HG03097 (cell line): ENCODE measurements at regions not wholly inside any gene's neighbourhood (a gene's known extent, or its start where the extent isn't known, plus 50 kb on each side); places are given as distances from the start of the nearest gene placed in this dataset.
A peak's percentile ranks its signal among the peaks of the same experiment; 100 is the strongest.
"Not testable (repeated sequence)": the region's sequence is repeated elsewhere in the genome, so short reads cannot be mapped to it uniquely, and the experiment has no call there.

ENCODE experiments used
- ATAC-seq: cut with Tn5 transposase; IDR thresholded peaks from one replicate; pipeline ENCODE4 v1.9.1; 2021; ENCODE audit not compliant: unreplicated experiment, low FRiP score

DNA sequence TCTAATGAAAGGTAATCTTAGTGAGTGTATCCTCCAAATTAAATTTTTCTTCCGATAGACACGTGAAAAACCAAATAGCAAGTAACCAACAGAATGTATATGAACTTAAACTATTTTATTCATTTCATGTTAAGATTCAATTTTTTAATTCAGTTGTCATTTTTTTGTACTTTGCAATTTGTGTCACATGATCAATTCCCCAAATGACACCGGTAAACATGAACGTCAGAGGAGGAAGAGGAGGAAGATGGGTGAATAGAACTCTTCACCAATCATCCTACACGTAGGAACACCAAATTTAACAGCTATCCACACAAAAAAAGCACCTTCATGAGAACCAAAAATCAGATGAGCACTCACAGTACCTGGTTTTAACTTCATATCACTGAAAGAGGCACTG lies 401.4 kb upstream of the MIR17HG start:
- ATAC-seq = not testable (repeated sequence)

GRCh38 chr13:90947976-90948375 lies 399.5 kb upstream of the MIR17HG start:
- no peak for ATAC-seq

DNA sequence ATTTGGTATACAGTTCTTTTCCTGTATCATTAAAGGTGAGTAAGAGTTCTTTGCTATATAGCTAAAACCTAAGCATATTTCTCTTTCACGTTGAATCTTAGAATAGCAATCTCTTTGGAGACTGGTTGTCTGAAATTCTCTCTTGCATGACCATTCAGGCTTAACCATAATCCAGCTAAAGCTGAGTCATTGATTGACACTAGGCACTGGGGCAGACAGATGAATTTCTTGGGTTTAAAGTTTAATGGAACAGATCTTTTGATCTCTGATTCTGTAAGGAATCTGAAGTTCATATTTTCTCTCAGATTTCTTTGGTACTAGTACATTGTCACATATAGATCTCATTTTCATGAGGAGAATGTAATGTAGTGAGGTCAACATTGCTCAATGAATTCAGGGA lies 397.3 kb upstream of the MIR17HG start:
- no peak for ATAC-seq

GRCh38 chr13:90951663-90952062 lies 395.8 kb upstream of the MIR17HG start:
- ATAC-seq = no peak

DNA sequence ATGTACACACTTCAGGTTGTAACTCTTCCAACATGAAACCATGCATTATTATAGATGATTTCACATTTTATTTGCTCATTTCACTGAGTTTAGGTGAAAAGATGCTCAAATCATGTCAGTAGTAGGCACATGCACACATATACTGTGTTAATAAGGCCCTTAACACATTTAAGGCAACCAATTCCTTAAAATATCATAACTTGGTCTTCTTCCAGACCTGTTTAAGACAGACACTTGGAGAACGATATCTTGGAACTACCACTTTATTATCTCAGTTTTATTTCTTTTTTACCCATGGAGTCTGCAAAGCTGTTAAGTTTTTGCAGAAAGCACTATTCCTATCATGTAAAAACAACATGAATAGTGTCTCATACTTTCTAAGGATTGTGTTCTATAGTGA lies 395.2 kb upstream of the MIR17HG start:
- no peak for ATAC-seq

- no peak for ATAC-seq
These were observed 392.8 kb upstream of the MIR17HG start for GRCh38 chr13:90954605-90955195.

DNA sequence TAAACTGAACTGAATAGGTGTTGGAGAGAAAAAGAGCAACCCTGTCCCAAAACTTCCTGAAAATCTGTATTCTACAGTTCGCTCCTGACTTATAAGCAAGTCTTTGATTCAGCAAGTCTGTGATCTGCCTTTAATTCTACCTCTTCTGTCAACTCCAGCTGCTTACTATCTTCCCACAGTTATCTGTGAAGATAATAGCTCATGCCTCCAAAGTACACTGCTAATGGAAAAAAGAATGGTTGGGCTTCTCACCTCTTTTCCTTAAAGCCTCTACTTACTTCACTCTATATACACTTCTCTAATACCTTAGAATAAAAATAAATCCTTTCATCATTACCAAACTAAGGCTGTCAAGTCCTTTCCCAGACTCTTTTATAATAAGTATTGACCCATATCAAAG lies 391.5 kb upstream of the MIR17HG start:
- ATAC-seq = no peak

GRCh38 chr13:90958866-90959265 lies 388.6 kb upstream of the MIR17HG start:
- no peak for ATAC-seq

GRCh38 chr13:90968166-90968904 lies 379.2 kb upstream of the MIR17HG start:
- no peak for ATAC-seq

- ATAC-seq = no peak
These were observed 373.1 kb upstream of the MIR17HG start for GRCh38 chr13:90974249-90974975.

DNA sequence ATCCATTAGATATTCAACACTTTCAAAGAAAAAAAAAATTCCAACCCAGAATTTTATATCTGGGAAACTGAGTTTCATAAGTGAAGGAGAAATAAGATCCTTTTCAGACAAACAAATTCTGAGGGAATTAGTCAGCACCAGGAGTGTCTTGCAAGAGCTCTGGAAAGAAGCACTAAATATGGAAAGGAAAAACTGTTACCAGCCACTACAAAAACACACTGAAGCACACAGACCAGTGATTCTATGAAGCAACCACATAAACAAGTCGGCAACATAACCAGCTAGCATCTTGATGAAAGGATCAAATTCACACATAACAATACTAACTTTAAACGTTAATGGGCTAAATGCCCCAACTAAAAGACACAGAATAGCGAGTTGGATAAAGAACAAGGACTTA lies 368.4 kb upstream of the MIR17HG start:
- no peak for ATAC-seq

DNA sequence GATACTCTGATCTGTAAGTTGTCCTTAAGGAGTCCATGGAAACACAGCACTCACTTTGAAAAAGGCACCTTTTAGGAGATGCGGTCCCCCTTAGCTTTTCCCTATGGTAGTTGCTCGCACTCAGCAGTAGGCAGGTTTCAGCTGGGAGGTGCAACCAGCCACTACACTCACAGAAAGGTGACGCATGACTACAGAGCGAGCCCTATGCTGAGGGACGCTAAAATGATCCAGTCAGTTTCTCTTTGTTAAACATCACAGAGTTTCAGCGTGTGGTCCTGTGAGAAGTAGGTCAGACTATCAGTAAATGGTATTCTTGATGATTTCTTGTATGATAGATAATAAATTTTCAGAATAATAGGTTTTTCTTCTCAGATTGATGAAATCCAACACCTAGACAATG lies 362.7 kb upstream of the MIR17HG start:
- ATAC-seq = no peak

GRCh38 chr13:90995001-90995400 lies 352.5 kb upstream of the MIR17HG start:
- no peak for ATAC-seq

DNA sequence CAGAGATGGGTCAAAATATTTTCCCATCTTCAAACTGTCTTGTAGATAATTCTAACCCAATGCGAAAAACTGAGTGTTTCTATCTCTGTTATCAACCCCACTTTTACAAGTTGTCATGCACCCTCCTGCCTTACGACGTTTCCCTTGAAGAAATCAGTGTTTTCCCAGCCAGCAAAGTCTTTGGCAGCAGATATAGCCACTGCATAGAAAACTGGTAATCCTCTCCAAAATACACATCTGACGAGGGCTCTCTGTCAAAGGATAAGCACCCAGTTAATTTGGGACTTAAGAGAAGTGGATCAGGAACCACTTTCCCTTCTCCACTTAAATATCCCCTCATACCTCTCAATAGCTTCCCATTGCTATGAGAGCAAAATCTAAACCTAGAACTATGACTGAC lies 351.9 kb upstream of the MIR17HG start:
- no peak for ATAC-seq

GRCh38 chr13:90997951-90998350 lies 349.5 kb upstream of the MIR17HG start:
- ATAC-seq = no peak

GRCh38 chr13:90999401-90999800 lies 348.1 kb upstream of the MIR17HG start:
- no peak for ATAC-seq

DNA sequence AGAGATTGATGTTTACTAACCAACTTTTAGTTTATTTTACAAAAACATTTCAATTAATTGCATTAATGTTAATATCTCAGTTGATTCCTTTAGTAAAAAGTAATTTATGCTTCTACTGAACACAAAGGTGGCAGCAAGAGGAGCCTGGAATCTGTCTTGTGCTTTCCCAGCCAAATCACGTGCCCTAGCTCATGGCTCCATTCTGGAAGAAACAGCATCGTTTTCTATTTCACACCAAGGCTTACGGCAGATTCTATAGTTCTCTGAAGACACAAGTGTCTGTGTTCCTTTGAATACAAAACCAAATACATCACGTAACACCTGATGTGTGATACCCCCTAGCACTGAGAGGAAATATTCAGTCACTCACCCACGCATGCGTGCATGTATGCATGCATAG lies 346.1 kb upstream of the MIR17HG start:
- no peak for ATAC-seq

GRCh38 chr13:91014696-91015095 lies 332.8 kb upstream of the MIR17HG start:
- no peak for ATAC-seq

- peak; percentile 98 for ATAC-seq
These were observed 330.3 kb upstream of the MIR17HG start for GRCh38 chr13:91017031-91017668.

DNA sequence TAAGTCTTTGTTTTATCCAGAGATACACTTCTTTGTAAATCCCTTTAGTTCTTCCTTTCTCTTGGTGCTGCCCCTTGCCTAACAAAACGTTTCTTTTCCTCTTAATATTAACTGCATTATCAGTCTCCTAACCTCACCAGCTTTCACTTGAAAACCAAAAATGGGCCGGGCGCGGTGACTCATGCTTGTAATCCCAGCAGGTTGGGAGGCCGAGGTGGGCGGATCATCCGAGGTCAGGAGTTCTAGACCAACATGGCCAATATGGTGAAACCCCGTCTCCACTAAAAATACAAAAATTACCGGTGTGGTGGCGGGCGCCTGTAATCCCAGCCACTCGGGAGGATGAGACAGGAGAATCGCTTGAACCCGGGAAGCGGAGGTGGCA lies 329.8 kb upstream of the MIR17HG start:
- no peak for ATAC-seq

GRCh38 chr13:91020461-91021034 lies 326.9 kb upstream of the MIR17HG start:
- no peak for ATAC-seq
